ENCODE measurements at regions not wholly inside any gene's neighbourhood (a gene's known extent, or its start where the extent isn't known, plus 50 kb on each side); places are given as distances from the start of the nearest gene placed in this dataset.

DNA sequence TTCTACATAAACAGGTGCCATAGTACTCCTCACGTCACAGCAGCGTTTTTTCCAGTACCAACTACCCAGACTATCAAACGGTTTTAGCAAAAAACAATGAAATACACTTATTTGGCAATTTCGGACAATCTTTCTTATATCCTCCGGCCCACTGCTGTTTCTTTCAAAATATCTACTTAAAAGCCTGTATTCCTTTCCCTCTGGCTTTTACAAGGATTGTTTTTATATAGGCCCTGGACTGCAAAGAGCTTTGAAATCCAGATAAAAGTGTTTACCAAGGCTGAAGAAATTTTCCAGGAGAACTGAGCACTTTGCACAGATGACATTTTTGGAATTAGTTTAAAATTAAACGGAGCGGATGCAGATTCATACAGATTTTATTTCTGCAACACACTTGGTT lies 255.9 kb upstream of the STARD13 start:
- peak overlapping the region; percentile 37 for H3K4me3 ChIP-seq (ENCODE audit: low read depth, low read length)
- no peak for DNase-seq (ENCODE audit: low read depth)
- in situ Hi-C loops (cut with HindIII; ENCODE audit: low sequenced_read_pairs) = loop anchor here (10.0 kb wide), 1 partner anchor 193 kb away; no protein-coding TSS in a partner anchor
- TF ChIP-seq, protein P1, sequence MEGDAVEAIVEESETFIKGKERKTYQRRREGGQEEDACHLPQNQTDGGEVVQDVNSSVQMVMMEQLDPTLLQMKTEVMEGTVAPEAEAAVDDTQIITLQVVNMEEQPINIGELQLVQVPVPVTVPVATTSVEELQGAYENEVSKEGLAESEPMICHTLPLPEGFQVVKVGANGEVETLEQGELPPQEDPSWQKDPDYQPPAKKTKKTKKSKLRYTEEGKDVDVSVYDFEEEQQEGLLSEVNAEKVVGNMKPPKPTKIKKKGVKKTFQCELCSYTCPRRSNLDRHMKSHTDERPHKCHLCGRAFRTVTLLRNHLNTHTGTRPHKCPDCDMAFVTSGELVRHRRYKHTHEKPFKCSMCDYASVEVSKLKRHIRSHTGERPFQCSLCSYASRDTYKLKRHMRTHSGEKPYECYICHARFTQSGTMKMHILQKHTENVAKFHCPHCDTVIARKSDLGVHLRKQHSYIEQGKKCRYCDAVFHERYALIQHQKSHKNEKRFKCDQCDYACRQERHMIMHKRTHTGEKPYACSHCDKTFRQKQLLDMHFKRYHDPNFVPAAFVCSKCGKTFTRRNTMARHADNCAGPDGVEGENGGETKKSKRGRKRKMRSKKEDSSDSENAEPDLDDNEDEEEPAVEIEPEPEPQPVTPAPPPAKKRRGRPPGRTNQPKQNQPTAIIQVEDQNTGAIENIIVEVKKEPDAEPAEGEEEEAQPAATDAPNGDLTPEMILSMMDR (IDR thresholded peaks at IDR 0.05; ENCODE audit: low read depth, low read length, missing control alignments) = no peak

DNA sequence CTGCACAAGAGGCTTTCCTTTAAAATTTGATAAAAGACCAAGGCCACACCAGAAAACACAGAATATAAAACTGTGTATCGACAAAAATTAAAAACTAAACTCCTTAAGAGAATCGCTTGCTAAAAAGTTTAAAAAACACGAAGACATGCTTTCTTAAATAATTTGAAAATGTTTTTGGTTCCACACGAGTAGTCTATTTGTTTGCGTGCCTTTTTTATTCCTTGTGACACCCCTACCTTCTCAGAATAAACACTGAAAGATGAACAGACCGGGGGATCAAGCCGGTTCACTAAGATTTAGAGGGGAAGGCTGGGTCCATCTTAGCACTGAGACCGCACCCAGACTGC lies 256.4 kb upstream of the STARD13 start:
- DNase-seq (ENCODE audit: low read depth) = no peak
- TF ChIP-seq, protein P1 (IDR thresholded peaks at IDR 0.05; ENCODE audit: low read depth, low read length, missing control alignments) = no peak
- peak overlapping the region; percentile 37 for H3K4me3 ChIP-seq (ENCODE audit: low read depth, low read length)
- in situ Hi-C loops (cut with HindIII; ENCODE audit: low sequenced_read_pairs) = loop anchor here (10.0 kb wide), 1 partner anchor 193 kb away; no protein-coding TSS in a partner anchor

DNA sequence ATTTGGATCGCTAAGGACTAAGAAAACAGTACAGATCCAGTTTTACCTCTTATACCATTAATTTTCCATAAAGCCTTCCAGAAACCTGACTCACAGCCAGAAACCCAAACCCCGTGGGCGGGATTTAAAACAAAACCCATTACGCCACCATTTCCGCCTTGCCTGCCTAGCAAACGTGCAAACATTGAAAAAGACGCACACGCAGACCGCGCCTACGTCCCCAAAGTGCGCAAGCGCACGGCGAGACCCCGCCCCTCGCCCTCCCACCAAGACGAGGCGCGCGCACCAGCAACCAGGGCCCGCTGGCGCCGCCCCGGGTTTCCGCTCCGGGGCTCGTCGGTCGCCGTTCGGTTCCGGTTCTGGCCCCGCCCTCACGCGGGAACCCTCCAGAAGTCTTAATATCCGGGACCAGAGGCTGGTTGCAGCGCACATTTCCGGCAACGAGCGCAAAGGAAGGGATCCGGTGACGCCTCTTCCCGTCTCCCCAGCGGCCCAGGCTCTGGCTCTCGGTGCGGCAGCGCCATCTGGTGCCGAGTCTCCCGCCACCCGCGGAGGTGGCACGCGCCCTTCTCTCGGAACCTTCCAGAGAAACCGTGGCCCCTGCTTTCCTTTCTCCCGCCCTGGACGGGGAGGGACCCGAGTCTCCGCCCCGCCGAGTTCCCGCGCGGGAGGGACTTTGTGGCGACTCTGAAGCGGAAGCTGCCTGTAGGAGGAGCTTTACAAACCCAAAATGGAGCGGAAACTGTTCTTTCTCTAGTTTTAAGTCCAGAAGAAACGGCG lies 256.9 kb upstream of the STARD13 start:
- in situ Hi-C loops (cut with HindIII; ENCODE audit: low sequenced_read_pairs) = loop anchor here (10.0 kb wide), 1 partner anchor 192 kb away; no protein-coding TSS in a partner anchor
- H3K4me3 ChIP-seq (ENCODE audit: low read depth, low read length) = peak overlapping the region; percentile 37
- TF ChIP-seq, protein P1 (IDR thresholded peaks at IDR 0.05; ENCODE audit: low read depth, low read length, missing control alignments) = peak; percentile 78
- DNase-seq (ENCODE audit: low read depth) = peak; percentile 99

DNA sequence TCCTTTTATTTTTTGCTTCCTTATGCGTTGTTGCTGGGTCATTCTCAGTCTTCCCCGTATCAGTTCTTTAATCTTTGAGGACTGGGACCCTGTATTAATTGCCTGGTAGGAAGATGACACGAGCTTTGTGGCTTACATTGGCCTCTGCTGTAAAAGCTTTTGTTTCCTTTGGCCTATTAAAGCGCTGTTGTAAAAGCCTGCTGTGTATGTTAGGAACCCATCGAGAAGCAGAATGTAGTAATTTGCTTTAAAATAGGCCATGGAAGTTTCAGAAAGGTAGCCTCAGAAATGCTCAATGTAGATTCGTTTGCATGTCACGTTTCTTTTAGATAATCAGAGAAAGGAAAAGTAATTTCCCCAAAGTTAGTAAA lies 257.5 kb upstream of the STARD13 start:
- DNase-seq (ENCODE audit: low read depth) = no peak
- in situ Hi-C loops (cut with HindIII; ENCODE audit: low sequenced_read_pairs) = loop anchor here (10.0 kb wide), 1 partner anchor 192 kb away; no protein-coding TSS in a partner anchor
- TF ChIP-seq, protein P1 (IDR thresholded peaks at IDR 0.05; ENCODE audit: low read depth, low read length, missing control alignments) = no peak
- H3K4me3 ChIP-seq (ENCODE audit: low read depth, low read length) = peak overlapping the region; percentile 37

DNA sequence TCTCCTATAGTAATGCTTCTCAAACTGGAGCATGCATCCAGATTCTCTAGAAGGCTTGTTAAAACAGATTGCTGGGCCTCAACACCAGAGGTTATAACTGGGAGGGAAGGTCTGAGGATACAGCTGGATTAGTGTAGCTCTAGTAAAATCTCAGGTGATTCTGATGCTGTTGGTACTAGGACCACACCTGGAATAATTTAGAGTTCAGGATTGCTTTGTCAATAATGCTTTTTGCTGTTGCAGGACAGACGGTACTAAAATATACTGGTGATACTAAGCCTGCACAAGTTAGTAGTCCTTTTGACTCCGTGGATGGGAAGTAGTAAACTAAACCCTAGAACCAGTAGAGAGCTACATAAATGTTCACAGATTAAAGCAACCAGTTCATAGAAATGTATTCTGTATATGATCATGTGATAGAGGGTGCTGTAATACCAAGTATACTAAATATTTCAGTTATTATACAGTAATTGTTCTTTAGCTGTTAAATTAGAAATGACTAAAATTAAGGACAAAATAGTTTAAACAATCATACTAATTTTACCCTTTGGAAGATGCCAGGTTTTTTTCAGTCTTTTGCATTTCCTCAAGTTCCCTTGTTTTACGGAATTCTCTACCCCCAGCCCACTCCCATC lies 258.2 kb upstream of the STARD13 start:
- DNase-seq (ENCODE audit: low read depth) = no peak
- in situ Hi-C loops (cut with HindIII; ENCODE audit: low sequenced_read_pairs) = loop anchor here (10.0 kb wide), 1 partner anchor 191 kb away; no protein-coding TSS in a partner anchor
- no peak overlapping the region for H3K4me3 ChIP-seq (ENCODE audit: low read depth, low read length)
- TF ChIP-seq, protein P1 (IDR thresholded peaks at IDR 0.05; ENCODE audit: low read depth, low read length, missing control alignments) = no peak

DNA sequence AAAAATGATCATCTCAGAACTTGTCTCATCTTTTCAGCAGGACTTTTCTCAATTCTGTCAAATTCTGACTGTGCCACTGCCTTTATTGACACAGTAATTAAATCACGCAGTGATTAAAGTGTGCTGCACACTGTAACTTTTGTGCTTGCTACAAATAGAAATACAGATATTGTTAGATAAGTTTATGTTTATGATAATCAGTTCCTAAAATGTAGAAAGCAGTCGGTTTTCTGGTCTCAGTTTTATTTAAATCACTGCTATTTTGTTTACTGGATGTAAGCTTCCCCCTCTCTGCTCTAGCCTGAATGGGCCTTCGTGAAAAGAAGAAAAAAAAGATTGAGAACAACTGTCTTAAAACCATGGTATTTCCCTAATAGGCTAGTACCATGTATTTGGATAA lies 258.8 kb upstream of the STARD13 start:
- TF ChIP-seq, protein P1 (IDR thresholded peaks at IDR 0.05; ENCODE audit: low read depth, low read length, missing control alignments) = no peak
- H3K4me3 ChIP-seq (ENCODE audit: low read depth, low read length) = no peak overlapping the region
- no peak for DNase-seq (ENCODE audit: low read depth)
- in situ Hi-C loops (cut with HindIII; ENCODE audit: low sequenced_read_pairs) = loop anchor here (10.0 kb wide), 1 partner anchor 190 kb away; no protein-coding TSS in a partner anchor

Data from astrocyte of the cerebellum (primary cell).